ENCODE measurements at regions not wholly inside any gene's neighbourhood (a gene's known extent, or its start where the extent isn't known, plus 50 kb on each side); places are given as distances from the start of the nearest gene placed in this dataset.

DNA sequence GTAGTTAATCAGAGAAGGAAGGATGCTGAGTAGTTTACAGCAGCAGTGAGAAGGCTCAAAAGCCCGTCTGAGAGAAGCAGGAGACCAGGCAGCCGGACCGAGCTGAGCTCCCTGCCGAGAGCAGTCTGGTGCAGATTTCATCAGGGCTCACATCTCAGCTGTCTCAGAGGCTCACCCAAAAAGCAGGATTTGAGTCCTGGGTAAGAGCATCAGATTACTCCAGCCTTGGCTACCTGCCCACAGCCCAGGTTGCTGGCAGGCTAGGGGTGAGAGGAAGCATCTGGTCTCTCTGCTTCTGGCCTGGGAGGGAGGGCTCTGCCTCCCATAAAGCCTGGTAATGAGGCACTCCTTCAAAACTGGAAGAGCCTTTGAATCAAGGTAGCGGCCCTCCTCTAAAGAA lies 140.5 kb downstream of the ST6GAL2 start:
- TF ChIP-seq, protein P1, sequence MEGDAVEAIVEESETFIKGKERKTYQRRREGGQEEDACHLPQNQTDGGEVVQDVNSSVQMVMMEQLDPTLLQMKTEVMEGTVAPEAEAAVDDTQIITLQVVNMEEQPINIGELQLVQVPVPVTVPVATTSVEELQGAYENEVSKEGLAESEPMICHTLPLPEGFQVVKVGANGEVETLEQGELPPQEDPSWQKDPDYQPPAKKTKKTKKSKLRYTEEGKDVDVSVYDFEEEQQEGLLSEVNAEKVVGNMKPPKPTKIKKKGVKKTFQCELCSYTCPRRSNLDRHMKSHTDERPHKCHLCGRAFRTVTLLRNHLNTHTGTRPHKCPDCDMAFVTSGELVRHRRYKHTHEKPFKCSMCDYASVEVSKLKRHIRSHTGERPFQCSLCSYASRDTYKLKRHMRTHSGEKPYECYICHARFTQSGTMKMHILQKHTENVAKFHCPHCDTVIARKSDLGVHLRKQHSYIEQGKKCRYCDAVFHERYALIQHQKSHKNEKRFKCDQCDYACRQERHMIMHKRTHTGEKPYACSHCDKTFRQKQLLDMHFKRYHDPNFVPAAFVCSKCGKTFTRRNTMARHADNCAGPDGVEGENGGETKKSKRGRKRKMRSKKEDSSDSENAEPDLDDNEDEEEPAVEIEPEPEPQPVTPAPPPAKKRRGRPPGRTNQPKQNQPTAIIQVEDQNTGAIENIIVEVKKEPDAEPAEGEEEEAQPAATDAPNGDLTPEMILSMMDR (IDR thresholded peaks at IDR 0.05) = no peak
- no peak for TF ChIP-seq EP300 (IDR thresholded peaks at IDR 0.05)

All from gastroesophageal sphincter (tissue), 3 donors.